Sigmoid colon (tissue), 4 donors: ENCODE measurements at regions not wholly inside any gene's neighbourhood (a gene's known extent, or its start where the extent isn't known, plus 50 kb on each side); places are given as distances from the start of the nearest gene placed in this dataset.

Experiments used
- POLR2A ChIP-seq, 2 donors: fragments of 450-650 bp; IDR thresholded peaks; one replicate each; pipeline ENCODE4 v1.6.1; 2016; ENCODE audit warnings: antibody characterized with exemption in 2 of 2, mild to moderate bottlenecking in 2 of 2, moderate library complexity in 2 of 2
- POLR2AphosphoS5 ChIP-seq, 4 donors: sonication (generic); formaldehyde crosslinking; IDR thresholded peaks; one replicate each; pipeline ENCODE4 v1.6.1; 2017; ENCODE audit warnings: antibody characterized with exemption in 4 of 4
- TF ChIP-seq, protein P1 (sequence below), 4 experiments: fragments of 450-650 bp in 3 of 4; fragments of 200-600 bp in 1 of 4; IDR thresholded peaks; one replicate each; pipeline ENCODE4 v1.5.1; 2016 to 2019; ENCODE audit warnings: antibody characterized with exemption in 4 of 4, mild to moderate bottlenecking in 3 of 4, moderate library complexity in 2 of 4

- TF ChIP-seq POLR2A (IDR thresholded peaks at IDR 0.05) (no peak), POLR2AphosphoS5 (IDR thresholded peaks at IDR 0.05) (no peak)
- TF ChIP-seq, protein P1, sequence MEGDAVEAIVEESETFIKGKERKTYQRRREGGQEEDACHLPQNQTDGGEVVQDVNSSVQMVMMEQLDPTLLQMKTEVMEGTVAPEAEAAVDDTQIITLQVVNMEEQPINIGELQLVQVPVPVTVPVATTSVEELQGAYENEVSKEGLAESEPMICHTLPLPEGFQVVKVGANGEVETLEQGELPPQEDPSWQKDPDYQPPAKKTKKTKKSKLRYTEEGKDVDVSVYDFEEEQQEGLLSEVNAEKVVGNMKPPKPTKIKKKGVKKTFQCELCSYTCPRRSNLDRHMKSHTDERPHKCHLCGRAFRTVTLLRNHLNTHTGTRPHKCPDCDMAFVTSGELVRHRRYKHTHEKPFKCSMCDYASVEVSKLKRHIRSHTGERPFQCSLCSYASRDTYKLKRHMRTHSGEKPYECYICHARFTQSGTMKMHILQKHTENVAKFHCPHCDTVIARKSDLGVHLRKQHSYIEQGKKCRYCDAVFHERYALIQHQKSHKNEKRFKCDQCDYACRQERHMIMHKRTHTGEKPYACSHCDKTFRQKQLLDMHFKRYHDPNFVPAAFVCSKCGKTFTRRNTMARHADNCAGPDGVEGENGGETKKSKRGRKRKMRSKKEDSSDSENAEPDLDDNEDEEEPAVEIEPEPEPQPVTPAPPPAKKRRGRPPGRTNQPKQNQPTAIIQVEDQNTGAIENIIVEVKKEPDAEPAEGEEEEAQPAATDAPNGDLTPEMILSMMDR (IDR thresholded peaks at IDR 0.05) = no peak
Measured at GRCh38 chr9:90034071-90034470, 429.3 kb downstream of the GADD45G start.
